ENCODE measurements at regions not wholly inside any gene's neighbourhood (a gene's known extent, or its start where the extent isn't known, plus 50 kb on each side); places are given as distances from the start of the nearest gene placed in this dataset.
"Not testable (repeated sequence)": the region's sequence is repeated elsewhere in the genome, so short reads cannot be mapped to it uniquely, and the experiment has no call there.

DNA sequence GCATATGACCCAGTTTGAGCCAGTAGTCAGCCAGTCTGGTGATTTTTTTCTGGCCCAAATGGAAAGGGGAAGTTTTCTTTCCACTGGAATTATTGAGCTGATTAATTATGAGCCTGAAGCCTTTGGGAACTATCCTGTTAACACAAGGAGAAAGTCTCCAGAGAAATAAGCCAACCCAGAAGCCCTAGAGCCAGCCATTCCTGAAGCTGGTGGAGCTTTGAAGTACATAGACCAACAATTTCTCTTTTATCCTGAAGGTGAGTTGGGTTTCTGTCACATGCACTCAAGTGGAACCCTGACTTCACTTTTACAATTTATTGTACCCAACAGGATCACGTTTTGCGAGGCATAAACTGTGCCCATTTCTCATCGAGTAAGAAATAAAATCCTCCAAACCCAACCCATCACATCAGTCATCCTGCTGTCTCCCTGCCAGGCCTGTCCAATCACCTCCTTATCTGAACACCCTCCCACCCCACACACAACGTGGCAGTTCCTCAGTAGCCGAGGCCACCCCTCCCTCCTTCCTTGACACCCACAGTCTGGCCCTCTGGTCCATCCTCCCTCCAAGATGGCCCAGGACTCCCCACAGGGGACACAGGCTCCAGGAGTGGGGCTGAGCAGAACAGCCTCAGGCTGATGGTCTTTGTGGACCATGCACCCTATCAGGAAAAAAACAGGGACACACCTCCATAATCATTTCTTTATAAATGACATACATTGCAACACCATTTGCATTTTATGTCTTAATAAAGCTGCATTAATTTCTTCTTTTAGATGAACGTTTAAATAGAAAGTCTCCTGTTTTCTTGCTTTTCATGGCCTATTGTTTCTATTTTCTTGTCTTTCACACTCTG lies 55.7 kb upstream of the GATA2 start:
- DNase-seq, result no peak

DNA sequence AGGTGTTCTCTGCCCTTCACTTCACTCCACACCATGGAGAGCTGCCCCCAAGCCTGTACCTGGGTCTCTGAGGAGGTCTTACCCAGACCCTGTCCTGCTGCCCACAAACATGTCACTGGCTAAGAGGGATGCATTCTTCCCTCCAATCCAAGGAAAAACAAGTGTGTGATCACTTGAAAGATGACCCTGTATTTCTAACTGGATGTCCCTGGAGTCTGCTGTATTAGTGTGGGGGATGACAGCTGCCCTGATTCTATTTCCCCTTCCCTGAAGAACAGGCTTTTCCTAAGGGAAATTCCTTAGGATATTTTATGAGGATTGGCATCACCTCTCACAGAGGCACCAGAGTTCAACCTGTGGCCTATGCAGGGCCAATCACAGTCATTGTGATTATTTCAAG lies 55.0 kb upstream of the GATA2 start:
- no peak for DNase-seq

DNA sequence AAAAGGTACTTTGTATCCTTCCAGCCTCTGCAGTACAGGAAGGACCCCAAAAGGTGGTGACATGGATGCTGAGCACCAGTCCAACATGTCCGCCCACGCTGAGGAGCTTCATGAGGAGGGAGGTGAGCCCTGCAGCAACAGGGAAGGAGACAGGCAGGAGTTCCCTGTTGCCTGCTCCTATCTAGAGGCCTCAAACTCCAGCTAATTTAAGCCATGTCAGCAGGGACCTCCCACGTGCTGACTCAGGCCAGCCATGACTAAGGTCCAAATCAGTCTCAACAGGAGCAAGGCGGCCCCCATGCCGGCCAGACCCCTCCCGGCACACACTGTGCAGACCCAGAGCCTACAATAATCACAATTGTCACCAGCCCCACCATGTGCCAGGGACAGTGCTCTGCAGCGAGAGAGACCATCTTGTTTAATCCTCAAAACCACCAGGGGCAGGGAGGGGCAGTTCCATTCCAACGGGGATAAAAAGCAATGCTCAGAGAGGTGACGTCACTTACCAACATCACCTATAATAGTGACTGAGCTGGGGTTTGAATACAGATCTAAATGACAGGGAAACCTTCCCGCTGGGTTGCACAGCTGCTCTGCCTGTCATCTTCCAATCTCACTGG lies 54.5 kb upstream of the GATA2 start:
- no peak for DNase-seq

DNA sequence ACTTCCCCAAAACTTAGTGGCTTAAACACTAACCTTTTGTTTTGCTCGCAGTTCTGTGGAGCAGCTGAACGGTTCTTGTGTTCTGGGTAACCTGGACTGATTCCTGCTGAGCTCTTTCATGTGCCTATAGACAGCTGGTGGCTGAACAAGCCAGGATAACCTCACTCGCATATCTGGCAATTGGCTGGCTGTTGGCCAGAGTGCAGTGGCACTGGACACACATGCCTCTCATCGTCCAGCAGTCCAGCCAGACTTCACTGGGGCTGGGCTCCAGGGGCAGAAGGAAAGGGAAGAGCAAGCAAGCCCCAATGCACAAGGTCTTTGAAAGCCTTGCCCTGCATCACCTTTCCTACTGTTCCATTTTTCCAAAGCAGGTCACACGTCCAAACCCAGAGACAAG lies 53.6 kb upstream of the GATA2 start:
- no peak for DNase-seq

DNA sequence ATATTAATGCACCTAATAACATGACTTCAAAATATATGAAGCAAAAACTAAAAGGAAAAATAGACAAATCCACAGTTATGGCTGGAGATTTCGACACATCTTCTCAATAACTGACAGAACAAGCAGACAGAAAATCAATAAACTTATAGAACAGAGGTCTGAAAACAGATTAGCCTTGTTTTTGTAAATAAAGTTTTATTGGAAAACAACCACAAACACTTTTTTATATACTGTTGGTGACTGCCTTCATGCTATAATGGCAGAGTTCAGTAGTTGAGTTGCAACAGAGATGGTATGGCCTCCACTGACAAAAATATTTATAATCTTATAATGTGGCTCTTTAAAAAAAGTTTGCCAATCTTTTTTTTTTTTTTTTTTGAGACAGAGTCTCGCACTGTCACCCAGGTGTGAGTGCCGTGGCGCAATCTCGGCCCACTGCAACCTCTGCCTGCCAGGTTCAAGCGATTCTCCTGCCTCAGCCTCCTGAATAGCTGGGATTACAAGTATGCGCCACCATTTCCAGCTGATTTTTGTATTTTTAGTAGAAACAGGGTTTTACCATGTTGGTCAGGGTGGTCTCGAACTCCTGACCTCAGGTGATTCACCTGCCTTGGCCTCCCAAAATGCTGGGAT lies 52.2 kb upstream of the GATA2 start:
- DNase-seq, result no peak

DNA sequence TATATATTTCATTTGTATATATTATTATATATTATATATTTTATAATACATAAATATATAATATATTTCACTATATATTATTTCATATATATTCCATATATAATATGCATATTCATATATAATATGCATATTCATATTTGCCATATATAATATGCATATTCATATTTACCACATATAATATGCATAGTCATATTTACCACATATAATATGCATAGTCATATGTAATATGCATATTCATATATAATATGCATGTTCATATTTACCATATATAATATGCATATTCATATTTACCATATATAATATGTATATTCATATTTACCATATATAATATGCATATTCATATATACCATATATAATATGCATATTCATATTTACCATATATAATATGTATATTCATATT lies 51.2 kb upstream of the GATA2 start:
- DNase-seq, result no peak

DNA sequence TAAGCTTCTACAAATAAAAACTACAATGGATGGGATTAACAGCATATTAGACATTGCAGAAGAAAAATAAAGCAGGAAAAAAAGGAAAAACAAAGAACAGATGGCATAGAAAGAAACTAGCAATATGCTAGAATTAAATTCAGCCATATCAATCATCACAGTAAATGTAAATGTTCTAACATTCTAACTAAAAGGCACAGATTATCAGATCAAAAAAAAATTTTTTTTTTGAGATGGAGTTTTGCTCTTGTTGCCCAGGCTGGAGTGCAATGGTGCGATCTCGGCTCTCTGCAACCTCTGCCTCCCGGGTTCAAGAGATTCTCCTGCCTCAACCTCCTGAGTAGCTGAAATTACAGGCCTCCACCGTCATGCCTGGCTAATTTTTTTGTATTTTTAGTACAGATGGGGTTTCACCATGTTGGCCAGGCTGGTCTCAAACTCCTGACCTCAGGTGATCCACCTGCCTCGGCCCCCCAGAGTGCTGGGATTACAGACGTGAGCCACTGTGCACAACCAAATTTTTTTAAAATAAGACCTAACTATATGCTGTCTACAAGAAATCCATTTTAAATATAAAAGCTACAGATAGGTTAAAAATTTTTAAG lies 50.7 kb upstream of the GATA2 start:
- not testable (repeated sequence) for DNase-seq

All from MV-4-11 (cell line).